Activated T-helper 1 cell treated with anti-CD3 and anti-CD28 coated beads, Interleukin-12 subunit alpha, Interleukin-12 subunit beta, Interleukin-2, Interleukin-4 antibody, amounts not matched to agents 30 ng/mL and 10 ng/mL and 1 ng/mL, durations not matched to agents 14 hours and 24 hours and 36 hours (primary cell): ENCODE measurements at regions not wholly inside any gene's neighbourhood (a gene's known extent, or its start where the extent isn't known, plus 50 kb on each side); places are given as distances from the start of the nearest gene placed in this dataset.
"Not testable (repeated sequence)": the region's sequence is repeated elsewhere in the genome, so short reads cannot be mapped to it uniquely, and the experiment has no call there.

ENCODE experiments used
- DNase-seq: peaks from one replicate; pipeline ENCODE4 v3.0.0; 2021; ENCODE audit warnings: low spot score
- H3K27ac Mint-ChIP-seq: one replicate; pipeline ENCODE4 v1.8.0; 2021; ENCODE audit warnings: mild to moderate bottlenecking, mixed read lengths
- H3K27me3 Mint-ChIP-seq: one replicate; pipeline ENCODE4 v1.8.0; 2022; ENCODE audit warnings: mild to moderate bottlenecking, moderate library complexity, mixed read lengths; ENCODE audit not compliant: insufficient read depth
- H3K36me3 Mint-ChIP-seq: one replicate; pipeline ENCODE4 v1.8.0; 2021; ENCODE audit warnings: low read depth, mixed read lengths
- H3K4me1 Mint-ChIP-seq: one replicate; pipeline ENCODE4 v1.8.0; 2021; ENCODE audit warnings: low read depth, mixed read lengths
- H3K4me3 Mint-ChIP-seq: one replicate; pipeline ENCODE4 v1.8.0; 2021; ENCODE audit warnings: mild to moderate bottlenecking, moderate library complexity, mixed read lengths
- H3K9me3 Mint-ChIP-seq: one replicate; pipeline ENCODE4 v1.8.0; 2021; ENCODE audit warnings: mixed read lengths
- intact Hi-C: fragments of 100-400 bp; cut with micrococcal nuclease; formaldehyde crosslinking; loops from one replicate; pipeline ENCODE4 v1.15.1; 2024

- H3K36me3 Mint-ChIP-seq: peaks cover 13% of the 10 kb centered on the region
- intact Hi-C loops: loop anchor here (5.0 kb wide), 1 partner anchor 37 kb away; no protein-coding TSS in a partner anchor
- peaks cover 18% of the 10 kb centered on the region for H3K4me1 Mint-ChIP-seq
- not testable (repeated sequence) for DNase-seq, H3K4me3 Mint-ChIP-seq, H3K27me3 Mint-ChIP-seq
- H3K9me3 Mint-ChIP-seq: peaks cover 24% of the 10 kb centered on the region
- H3K27ac Mint-ChIP-seq: peak overlapping the region; percentile 42
Observed at GRCh38 chr2:230625220-230625619, 87.4 kb upstream of the CAB39 start.

- not testable (repeated sequence) for H3K36me3 Mint-ChIP-seq, H3K4me3 Mint-ChIP-seq, DNase-seq, H3K27me3 Mint-ChIP-seq
- intact Hi-C loops: loop anchor here (5.0 kb wide), 1 partner anchor 35 kb away; no protein-coding TSS in a partner anchor
- H3K4me1 Mint-ChIP-seq: peaks cover 14% of the 10 kb centered on the region
- H3K9me3 Mint-ChIP-seq: peaks cover 24% of the 10 kb centered on the region
- peak overlapping the region; percentile 41 for H3K27ac Mint-ChIP-seq
Observed at GRCh38 chr2:230627091-230627490, 85.6 kb upstream of the CAB39 start.

- Mint-ChIP-seq H3K9me3 (peaks cover 17% of the 10 kb centered on the region), H3K36me3 (peaks cover 5% of the 10 kb centered on the region), H3K4me1 (peaks cover 14% of the 10 kb centered on the region), H3K27me3 (no peaks in the 10 kb centered on the region), H3K27ac (no peak overlapping the region), H3K4me3 (no peak overlapping the region)
- DNase-seq: no peak
- intact Hi-C loops: loop anchor here (5.0 kb wide), 1 partner anchor 34 kb away; no protein-coding TSS in a partner anchor
Observed at GRCh38 chr2:230627806-230628724, 84.6 kb upstream of the CAB39 start.

GRCh38 chr2:230631470-230631869 lies 81.2 kb upstream of the CAB39 start:
- no peak for DNase-seq
- no peak overlapping the region for H3K4me3 Mint-ChIP-seq
- peaks cover 2% of the 10 kb centered on the region for H3K36me3 Mint-ChIP-seq
- peaks cover 19% of the 10 kb centered on the region for H3K4me1 Mint-ChIP-seq
- H3K27ac Mint-ChIP-seq: no peak overlapping the region
- no peaks in the 10 kb centered on the region for H3K9me3 Mint-ChIP-seq
- intact Hi-C loops: no loop called here
- no peaks in the 10 kb centered on the region for H3K27me3 Mint-ChIP-seq

- H3K4me3 Mint-ChIP-seq: no peak overlapping the region
- intact Hi-C loops: no loop called here
- no peaks in the 10 kb centered on the region for H3K36me3 Mint-ChIP-seq
- peaks cover 29% of the 10 kb centered on the region for H3K4me1 Mint-ChIP-seq
- H3K9me3 Mint-ChIP-seq: no peaks in the 10 kb centered on the region
- H3K27me3 Mint-ChIP-seq: no peaks in the 10 kb centered on the region
- no peak for DNase-seq
- H3K27ac Mint-ChIP-seq: no peak overlapping the region
Observed at GRCh38 chr2:230634146-230634545, 78.5 kb upstream of the CAB39 start.

- H3K27me3 Mint-ChIP-seq, H3K36me3 Mint-ChIP-seq, intact Hi-C loops, H3K4me3 Mint-ChIP-seq, DNase-seq, H3K27ac Mint-ChIP-seq, H3K9me3 Mint-ChIP-seq: not testable (repeated sequence)
- H3K4me1 Mint-ChIP-seq: peaks cover 30% of the 10 kb centered on the region
Observed at GRCh38 chr2:230634721-230635313, 77.8 kb upstream of the CAB39 start.

GRCh38 chr2:230636684-230637271 lies 75.9 kb upstream of the CAB39 start:
- no peaks in the 10 kb centered on the region for H3K27me3 Mint-ChIP-seq
- peaks cover 31% of the 10 kb centered on the region for H3K4me1 Mint-ChIP-seq
- no peaks in the 10 kb centered on the region for H3K9me3 Mint-ChIP-seq
- intact Hi-C loops: loop anchor here (1.0 to 2.0 kb wide), 3 partner anchors 22 to 158 kb away; no protein-coding TSS in a partner anchor
- peak overlapping the region; percentile 83 for H3K27ac Mint-ChIP-seq
- no peaks in the 10 kb centered on the region for H3K36me3 Mint-ChIP-seq
- no peak for DNase-seq
- peak overlapping the region; percentile 15 for H3K4me3 Mint-ChIP-seq

- Mint-ChIP-seq H3K27ac (peak overlapping the region; percentile 83), H3K4me1 (peaks cover 35% of the 10 kb centered on the region)
- H3K9me3 Mint-ChIP-seq, H3K4me3 Mint-ChIP-seq, DNase-seq, H3K36me3 Mint-ChIP-seq, H3K27me3 Mint-ChIP-seq: not testable (repeated sequence)
- intact Hi-C loops: loop anchor here (1.0 to 2.0 kb wide), 3 partner anchors 22 to 157 kb away; no protein-coding TSS in a partner anchor
Observed at GRCh38 chr2:230637486-230637885, 75.2 kb upstream of the CAB39 start.

GRCh38 chr2:230640540-230641011 lies 72.1 kb upstream of the CAB39 start:
- peaks cover 2% of the 10 kb centered on the region for H3K36me3 Mint-ChIP-seq
- peaks cover 54% of the 10 kb centered on the region for H3K4me1 Mint-ChIP-seq
- no peak overlapping the region for H3K27ac Mint-ChIP-seq
- H3K4me3 Mint-ChIP-seq: no peak overlapping the region
- no peaks in the 10 kb centered on the region for H3K27me3 Mint-ChIP-seq
- no peak for DNase-seq
- no peaks in the 10 kb centered on the region for H3K9me3 Mint-ChIP-seq
- intact Hi-C loops: no loop called here

GRCh38 chr2:230642966-230643365 lies 69.7 kb upstream of the CAB39 start:
- Mint-ChIP-seq H3K9me3 (peaks cover 1% of the 10 kb centered on the region), H3K4me1 (peaks cover 36% of the 10 kb centered on the region), H3K4me3 (no peak overlapping the region), H3K27me3 (no peaks in the 10 kb centered on the region), H3K36me3 (peaks cover 2% of the 10 kb centered on the region), H3K27ac (peak overlapping the region; percentile 88)
- intact Hi-C loops: no loop called here
- no peak for DNase-seq

- intact Hi-C loops: loop anchor here (1.0 to 2.0 kb wide), 5 partner anchors 16 to 156 kb away; no protein-coding TSS in a partner anchor
- Mint-ChIP-seq H3K4me1 (peaks cover 29% of the 10 kb centered on the region), H3K27ac (peak overlapping the region; percentile 97), H3K27me3 (no peaks in the 10 kb centered on the region), H3K36me3 (peaks cover 2% of the 10 kb centered on the region), H3K4me3 (peak overlapping the region; percentile 39), H3K9me3 (peaks cover 5% of the 10 kb centered on the region)
- DNase-seq: peak; percentile 51
Observed at GRCh38 chr2:230643576-230644291, 68.9 kb upstream of the CAB39 start.

GRCh38 chr2:230644356-230644935 lies 68.2 kb upstream of the CAB39 start:
- DNase-seq: no peak
- peak overlapping the region; percentile 97 for H3K27ac Mint-ChIP-seq
- H3K9me3 Mint-ChIP-seq: peaks cover 5% of the 10 kb centered on the region
- no peaks in the 10 kb centered on the region for H3K27me3 Mint-ChIP-seq
- H3K36me3 Mint-ChIP-seq: peaks cover 2% of the 10 kb centered on the region
- H3K4me1 Mint-ChIP-seq: peaks cover 24% of the 10 kb centered on the region
- intact Hi-C loops: loop anchor here (1.0 to 2.0 kb wide), 5 partner anchors 15 to 155 kb away; no protein-coding TSS in a partner anchor
- H3K4me3 Mint-ChIP-seq: peak overlapping the region; percentile 39
